DOHH2 (cell line): ENCODE measurements at regions not wholly inside any gene's neighbourhood (a gene's known extent, or its start where the extent isn't known, plus 50 kb on each side); places are given as distances from the start of the nearest gene placed in this dataset.

Source experiments
- H3F3A ChIP-seq: fragments of 200-600 bp; sonication (generic), shearing (Covaris generic); 2 replicates; pipeline ENCODE4 v1.6.0; 2016; ENCODE audit warnings: antibody characterized with exemption, mild to moderate bottlenecking; ENCODE audit not compliant: control insufficient read depth, insufficient read depth
- H3K27ac ChIP-seq: fragments of 200-600 bp; sonication (generic); 2 replicates; pipeline ENCODE4 v1.5.1; 2014; ENCODE audit warnings: low read depth, mild to moderate bottlenecking, low read length, moderate library complexity
- H3K27me3 ChIP-seq: fragments of 200-600 bp; sonication (generic); 2 replicates; pipeline ENCODE4 v1.6.1; 2014; ENCODE audit warnings: mild to moderate bottlenecking, low read length, mixed read lengths; ENCODE audit not compliant: control insufficient read depth
- H3K36me3 ChIP-seq: fragments of 200-600 bp; sonication (generic); 2 replicates; pipeline ENCODE4 v1.6.1; 2014; ENCODE audit warnings: mild to moderate bottlenecking, low read length, moderate library complexity, mixed read lengths; ENCODE audit not compliant: control insufficient read depth
- H3K4me1 ChIP-seq: fragments of 200-600 bp; sonication (generic); 2 replicates; pipeline ENCODE4 v1.6.1; 2014; ENCODE audit warnings: mild to moderate bottlenecking, low read length, mixed read lengths; ENCODE audit not compliant: control insufficient read depth
- H3K4me2 ChIP-seq: fragments of 200-600 bp; sonication (generic); 2 replicates; pipeline ENCODE4 v1.6.0; 2014; ENCODE audit warnings: mild to moderate bottlenecking, low read length, moderate library complexity
- H3K4me3 ChIP-seq: fragments of 200-600 bp; sonication (generic); 2 replicates; pipeline ENCODE4 v1.5.1; 2014; ENCODE audit warnings: mild to moderate bottlenecking, low read length, mixed read lengths
- H3K79me2 ChIP-seq: fragments of 200-600 bp; sonication (generic); 2 replicates; pipeline ENCODE4 v1.6.1; 2014; ENCODE audit warnings: mild to moderate bottlenecking, low read length, mixed read lengths; ENCODE audit not compliant: control insufficient read depth
- H3K9me2 ChIP-seq: fragments of 200-600 bp; sonication (generic); replicated peaks from 2 replicates; pipeline ENCODE4 v1.6.1; 2014; ENCODE audit warnings: mild to moderate bottlenecking, low read length, mixed read lengths; ENCODE audit not compliant: control insufficient read depth
- H3K9me3 ChIP-seq: fragments of 200-600 bp; sonication (generic); 2 replicates; pipeline ENCODE4 v1.6.1; 2014; ENCODE audit warnings: antibody characterized with exemption, low read length, mixed read lengths; ENCODE audit not compliant: control insufficient read depth, insufficient read depth
- H4K20me1 ChIP-seq: fragments of 200-600 bp; sonication (generic); 2 replicates; pipeline ENCODE4 v1.6.0; 2014; ENCODE audit warnings: low read depth, mild to moderate bottlenecking, antibody characterized with exemption, low read length, moderate library complexity; ENCODE audit not compliant: control insufficient read depth, insufficient read depth
- CTCF ChIP-seq: fragments of 200-600 bp; sonication (generic); IDR thresholded peaks from one replicate; pipeline ENCODE4 v1.5.1; 2014; ENCODE audit warnings: antibody characterized with exemption, mild to moderate bottlenecking, low read depth, low read length; ENCODE audit not compliant: poor library complexity, severe bottlenecking
- EZH2phosphoT487 ChIP-seq: fragments of 200-600 bp; sonication (generic); IDR thresholded peaks from 2 replicates; pipeline ENCODE4 v1.6.1; 2017; ENCODE audit warnings: borderline replicate concordance, mild to moderate bottlenecking, antibody characterized with exemption, low read length, moderate library complexity, mixed read lengths

GRCh38 chr11:95556011-95556341, 233.6 kb downstream of the FAM76B start:
- Histone ChIP-seq H3K4me1 (no peaks in the 10 kb centered on the region), H3K79me2 (no peaks in the 10 kb centered on the region), H3K27me3 (no peaks in the 10 kb centered on the region), H4K20me1 (no peaks in the 10 kb centered on the region), H3K27ac (no peak overlapping the region), H3F3A (no peaks in the 10 kb centered on the region), H3K9me2 (no peaks in the 10 kb centered on the region), H3K36me3 (no peaks in the 10 kb centered on the region), H3K9me3 (no peaks in the 10 kb centered on the region), H3K4me2 (no peak overlapping the region), H3K4me3 (no peak overlapping the region)
- TF ChIP-seq CTCF (no peak), EZH2phosphoT487 (no peak)

- H3K4me1 ChIP-seq = no peaks in the 10 kb centered on the region
- no peaks in the 10 kb centered on the region for H3K36me3 ChIP-seq
- no peak overlapping the region for H3K4me2 ChIP-seq
- no peaks in the 10 kb centered on the region for H3K9me2 ChIP-seq
- H4K20me1 ChIP-seq = no peaks in the 10 kb centered on the region
- H3K27me3 ChIP-seq = no peaks in the 10 kb centered on the region
- no peaks in the 10 kb centered on the region for H3K79me2 ChIP-seq
- no peak overlapping the region for H3K27ac ChIP-seq
- H3K4me3 ChIP-seq = no peak overlapping the region
- no peaks in the 10 kb centered on the region for H3K9me3 ChIP-seq
- no peaks in the 10 kb centered on the region for H3F3A ChIP-seq
- no peak for TF ChIP-seq EZH2phosphoT487
- TF ChIP-seq CTCF = no peak
These were observed 234.7 kb downstream of the FAM76B start for GRCh38 chr11:95554911-95555310.

GRCh38 chr11:95549301-95549700, 240.3 kb downstream of the FAM76B start:
- TF ChIP-seq CTCF (no peak), EZH2phosphoT487 (no peak)
- no peak overlapping the region for H3K4me3 ChIP-seq

GRCh38 chr11:95548416-95548815, 241.2 kb downstream of the FAM76B start:
- H3K9me2 ChIP-seq = no peaks in the 10 kb centered on the region
- no peak overlapping the region for H3K4me2 ChIP-seq
- no peaks in the 10 kb centered on the region for H3K27me3 ChIP-seq
- H3K36me3 ChIP-seq = no peaks in the 10 kb centered on the region
- H3K4me1 ChIP-seq = no peaks in the 10 kb centered on the region
- H3K79me2 ChIP-seq = no peaks in the 10 kb centered on the region
- no peak overlapping the region for H3K4me3 ChIP-seq
- H3K27ac ChIP-seq = no peak overlapping the region
- no peaks in the 10 kb centered on the region for H4K20me1 ChIP-seq
- no peaks in the 10 kb centered on the region for H3K9me3 ChIP-seq
- H3F3A ChIP-seq = no peaks in the 10 kb centered on the region
- no peak for TF ChIP-seq EZH2phosphoT487
- TF ChIP-seq CTCF = no peak

More at GRCh38 chr11:95549301-95549700, 240.3 kb downstream of the FAM76B start:
- Histone ChIP-seq H3K27ac (no peak overlapping the region), H3F3A (no peaks in the 10 kb centered on the region), H4K20me1 (no peaks in the 10 kb centered on the region), H3K4me2 (no peak overlapping the region), H3K9me3 (no peaks in the 10 kb centered on the region), H3K4me1 (no peaks in the 10 kb centered on the region), H3K79me2 (no peaks in the 10 kb centered on the region), H3K9me2 (no peaks in the 10 kb centered on the region), H3K27me3 (no peaks in the 10 kb centered on the region), H3K36me3 (no peaks in the 10 kb centered on the region)
